ENCODE measurements at regions not wholly inside any gene's neighbourhood (a gene's known extent, or its start where the extent isn't known, plus 50 kb on each side); places are given as distances from the start of the nearest gene placed in this dataset.
A peak's percentile ranks its signal among the peaks of the same experiment; 100 is the strongest.

DNA sequence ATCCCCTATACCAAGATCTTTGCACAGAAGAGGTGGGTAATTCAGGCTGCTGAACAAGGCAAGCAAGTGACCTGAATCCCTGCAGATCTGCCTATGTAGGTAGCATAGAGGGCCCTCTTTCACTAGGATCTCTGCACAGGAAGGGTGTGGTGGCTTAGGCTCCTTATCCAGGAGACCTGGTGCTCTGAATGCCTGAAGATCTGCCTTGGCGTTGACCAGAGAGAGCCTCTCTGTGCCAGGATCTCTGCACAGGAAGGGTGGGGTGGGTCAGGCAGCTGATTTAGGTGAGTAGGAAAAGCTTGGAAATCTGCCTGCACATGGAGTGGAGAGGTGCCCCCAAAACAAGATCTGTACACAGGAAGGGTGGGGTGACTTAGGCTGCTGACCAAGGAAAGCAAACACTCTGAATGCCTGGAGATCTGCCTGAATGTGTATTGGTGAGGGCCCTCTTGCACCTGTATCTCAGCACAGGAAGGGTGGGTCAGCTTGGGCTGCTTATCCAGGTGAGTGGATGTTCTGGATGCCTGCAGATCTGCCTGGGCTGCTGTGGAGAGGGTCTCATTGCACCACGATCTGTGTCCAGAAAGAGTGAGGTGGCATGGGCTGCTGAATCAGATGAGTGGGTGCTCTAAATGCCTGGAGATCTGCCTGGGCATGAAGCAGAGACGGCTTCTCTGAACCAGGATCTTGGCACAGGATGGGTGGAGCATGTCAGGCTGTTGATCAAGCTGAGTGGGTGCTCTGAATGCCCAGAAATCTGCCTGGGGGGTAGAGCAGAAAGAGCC is 365.9 kb downstream of the DMAC1 start:
- Histone ChIP-seq H3K79me2 (ENCODE audit: control insufficient read depth in 1 of 2, insufficient read depth in 2 of 2, low read length in 2 of 2) (no peaks in the 10 kb centered on the region), H3K4ac (replicated peaks; ENCODE audit: insufficient read length, low read depth, low read length) (no peak overlapping the region), H3K9me3 (ENCODE audit: insufficient read depth in 2 of 2, low read depth in 1 of 2, low read length in 1 of 2) (no peaks in the 10 kb centered on the region), H2AFZ (ENCODE audit: low read length) (no peak overlapping the region), H2BK5ac (ENCODE audit: low read depth, low read length) (no peak overlapping the region), H2BK12ac (ENCODE audit: low read depth, low read length) (no peak overlapping the region), H3K9ac (replicated peaks in 1 of 4; ENCODE audit: extremely low read depth in 1 of 4, low read depth in 3 of 4, low read length in 3 of 4) (no peak overlapping the region), H4K5ac (ENCODE audit: insufficient read length, low read depth, low read length) (no peak overlapping the region), H2BK15ac (ENCODE audit: low read length) (no peak overlapping the region), H3K36me3 (ENCODE audit: control insufficient read depth in 2 of 4, insufficient read depth in 4 of 4, low read length in 3 of 4) (no peaks in the 10 kb centered on the region), H4K91ac (replicated peaks; ENCODE audit: insufficient read length, low read length) (no peak overlapping the region), H4K20me1 (replicated peaks in 1 of 2; ENCODE audit: control insufficient read depth in 1 of 2, insufficient read depth in 2 of 2, low read length in 2 of 2) (no peaks in the 10 kb centered on the region), H2BK20ac (ENCODE audit: low read length) (no peak overlapping the region), H3K4me3 (ENCODE audit: extremely low read depth in 1 of 4, insufficient read depth in 2 of 4, low read depth in 3 of 4, low read length in 4 of 4) (no peak overlapping the region), H3K18ac (ENCODE audit: extremely low read depth, low read length) (no peak overlapping the region), H3K23ac (ENCODE audit: insufficient read length) (no peak overlapping the region), H2BK120ac (replicated peaks; ENCODE audit: low read depth, low read length) (no peak overlapping the region), H3K56ac (replicated peaks; ENCODE audit: insufficient read length, low read depth, low read length) (no peak overlapping the region), H3K27me3 (replicated peaks in 1 of 4; ENCODE audit: control insufficient read depth in 3 of 4, extremely low read depth in 1 of 4, insufficient read depth in 3 of 4, low read length in 3 of 4) (peaks cover 0 to 1% (median 0%) of the 10 kb centered on the region in 4 experiments; a peak in 1 of 7 replicates), H3K23me2 (ENCODE audit: low read depth, low read length) (no peaks in the 10 kb centered on the region), H3K4me2 (ENCODE audit: insufficient read depth in 1 of 2, low read depth in 2 of 2, low read length in 2 of 2) (no peak overlapping the region), H3K27ac (ENCODE audit: low read depth, low read length) (no peak overlapping the region), H3K14ac (ENCODE audit: insufficient read length) (no peak overlapping the region), H4K8ac (ENCODE audit: extremely low read depth, insufficient read depth, low read length) (peak overlapping the region; percentile 17; the same call in 1 of the 2 replicates), H2AK5ac (ENCODE audit: low read depth, low read length) (no peak overlapping the region), H3K4me1 (replicated peaks in 1 of 4; ENCODE audit: control insufficient read depth in 3 of 4, insufficient read depth in 4 of 4, low read length in 3 of 4) (no peaks in the 10 kb centered on the region), H3K79me1 (ENCODE audit: low read depth, low read length) (no peaks in the 10 kb centered on the region)
- CTCF ChIA-PET (ENCODE audit: partially characterized antibody) = no interaction called here
- WGBS, 2 experiments (ENCODE audit: extremely low coverage in 1 of 2, insufficient coverage in 1 of 2, insufficient read length in 1 of 2, insufficient replicate concordance in 2 of 2, low coverage in 1 of 2, low lambda C conversion rate in 2 of 2, missing lambda C conversion rate in 1 of 2) = 94% methylated on average over 3 of the region's 3 CpGs; no CpG with 5 or more reads in 1 of the 2 experiments
- no peak for DNase-seq (ENCODE audit: low read depth in 1 of 2, low spot score in 2 of 2)
- POLR2A ChIA-PET (ENCODE audit: partially characterized antibody) = no interaction called here
- no peak for FAIRE-seq
- TF ChIP-seq SP2 (IDR thresholded peaks at IDR 0.05; ENCODE audit: low read length) (no peak), RXRA (IDR thresholded peaks at IDR 0.05; ENCODE audit: insufficient read depth, low read depth, low read length) (no peak), TAF7 (optimal IDR thresholded peaks at IDR 0.05; ENCODE audit: borderline replicate concordance, low read depth, low read length) (no peak), KDM1A (IDR thresholded peaks at IDR 0.05; ENCODE audit: borderline replicate concordance, low read length) (no peak), POLR2A (IDR thresholded peaks at IDR 0.05; ENCODE audit: control extremely low read depth in 1 of 2, low read depth in 2 of 2, low read length in 2 of 2) (no peak), SRF (IDR thresholded peaks at IDR 0.05; ENCODE audit: low read depth, low read length) (no peak), KDM5A (IDR thresholded peaks at IDR 0.05; ENCODE audit: low read length) (no peak), TAF1 (IDR thresholded peaks at IDR 0.05; ENCODE audit: low read depth, low read length) (no peak), SP4 (IDR thresholded peaks at IDR 0.05; ENCODE audit: low read length) (no peak), NRF1 (IDR thresholded peaks at IDR 0.05; ENCODE audit: low read depth, low read length) (no peak), SAP30 (IDR thresholded peaks at IDR 0.05; ENCODE audit: insufficient read depth, insufficient replicate concordance, low read length) (no peak), SUZ12 (IDR thresholded peaks at IDR 0.05; ENCODE audit: low read length) (no peak)
- TF ChIP-seq, protein P1, sequence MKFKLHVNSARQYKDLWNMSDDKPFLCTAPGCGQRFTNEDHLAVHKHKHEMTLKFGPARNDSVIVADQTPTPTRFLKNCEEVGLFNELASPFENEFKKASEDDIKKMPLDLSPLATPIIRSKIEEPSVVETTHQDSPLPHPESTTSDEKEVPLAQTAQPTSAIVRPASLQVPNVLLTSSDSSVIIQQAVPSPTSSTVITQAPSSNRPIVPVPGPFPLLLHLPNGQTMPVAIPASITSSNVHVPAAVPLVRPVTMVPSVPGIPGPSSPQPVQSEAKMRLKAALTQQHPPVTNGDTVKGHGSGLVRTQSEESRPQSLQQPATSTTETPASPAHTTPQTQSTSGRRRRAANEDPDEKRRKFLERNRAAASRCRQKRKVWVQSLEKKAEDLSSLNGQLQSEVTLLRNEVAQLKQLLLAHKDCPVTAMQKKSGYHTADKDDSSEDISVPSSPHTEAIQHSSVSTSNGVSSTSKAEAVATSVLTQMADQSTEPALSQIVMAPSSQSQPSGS (IDR thresholded peaks at IDR 0.05; ENCODE audit: low read length) = no peak

All from H1 (cell line).